ENCODE measurements at regions not wholly inside any gene's neighbourhood (a gene's known extent, or its start where the extent isn't known, plus 50 kb on each side); places are given as distances from the start of the nearest gene placed in this dataset.

DNA sequence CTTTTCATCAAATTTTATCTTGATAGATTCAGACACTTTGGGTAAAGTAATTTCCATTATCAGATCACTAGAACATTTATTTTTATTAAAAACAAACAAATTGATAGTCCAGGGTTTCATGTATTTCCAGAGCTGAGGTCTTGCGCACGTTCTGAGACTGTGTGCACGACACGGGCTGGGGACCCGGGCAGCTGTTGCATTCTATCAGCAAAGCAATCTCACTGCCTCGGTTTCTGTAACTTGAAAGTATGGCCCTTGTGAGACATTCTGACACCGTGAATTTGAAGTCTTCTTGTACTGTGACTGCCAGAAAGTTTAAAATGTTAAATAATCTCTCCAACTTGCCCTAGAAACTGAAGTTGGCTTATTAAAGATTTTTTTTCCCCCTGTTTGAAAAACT is 746.9 kb upstream of the ADGRL2 start:
- H3K4me1 Mint-ChIP-seq (ENCODE audit: low read depth, unreplicated experiment) = no peaks in the 10 kb centered on the region
- intact Hi-C loops (cut with micrococcal nuclease; ENCODE audit: unreplicated experiment) = no loop called here
- no peaks in the 10 kb centered on the region for H3K27me3 Mint-ChIP-seq (ENCODE audit: insufficient read depth, unreplicated experiment)
- Histone ChIP-seq H3K4me3 (ENCODE audit: low read depth, low read length) (no peak overlapping the region), H3K27me3 (replicated peaks; ENCODE audit: control insufficient read depth, insufficient read depth, low read length) (no peaks in the 10 kb centered on the region), H3K4me1 (no peaks in the 10 kb centered on the region), H3K9me3 (no peaks in the 10 kb centered on the region), H3K36me3 (ENCODE audit: control insufficient read depth, insufficient read depth, low read length) (no peaks in the 10 kb centered on the region)
- H3K4me3 Mint-ChIP-seq (ENCODE audit: unreplicated experiment) = no peak overlapping the region
- BruUV-seq (replicated peaks) = no TSS peak
- no peaks in the 10 kb centered on the region for H3K36me3 Mint-ChIP-seq (ENCODE audit: insufficient read depth, unreplicated experiment)
- H3K27ac Mint-ChIP-seq (ENCODE audit: unreplicated experiment) = no peak overlapping the region
- no peaks in the 10 kb centered on the region for H3K9me3 Mint-ChIP-seq (ENCODE audit: unreplicated experiment)
- no peak for TF ChIP-seq CTCF (IDR thresholded peaks at IDR 0.05; ENCODE audit: insufficient read depth in 1 of 2, low read depth in 1 of 2, low read length in 1 of 2, severe bottlenecking in 1 of 2, unreplicated experiment in 1 of 2)
- POLR2A ChIA-PET = no interaction called here
- CTCF ChIA-PET = no interaction called here
- DNase-seq = no peak

DNA sequence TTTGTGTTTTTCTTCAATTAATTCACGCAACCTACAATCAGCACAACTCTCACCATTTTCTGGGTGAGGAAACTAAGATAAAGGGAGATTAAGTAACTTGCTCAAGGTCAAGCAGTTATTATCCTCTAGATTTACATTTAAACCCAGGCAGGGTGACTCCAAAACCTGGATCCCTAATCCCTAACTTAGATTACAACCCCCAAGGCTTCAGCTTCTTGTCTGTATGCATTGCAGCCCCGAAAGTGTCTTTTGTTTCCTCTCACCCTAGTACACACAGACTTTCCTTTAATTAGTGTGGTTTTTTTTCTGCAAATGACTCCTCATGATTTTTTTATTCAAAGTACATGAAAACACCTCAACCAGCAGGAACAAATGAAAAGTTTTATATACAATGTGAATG is 748.6 kb upstream of the ADGRL2 start:
- Mint-ChIP-seq H3K27me3 (ENCODE audit: insufficient read depth, unreplicated experiment) (no peaks in the 10 kb centered on the region), H3K27ac (ENCODE audit: unreplicated experiment) (no peak overlapping the region), H3K4me1 (ENCODE audit: low read depth, unreplicated experiment) (no peaks in the 10 kb centered on the region), H3K36me3 (ENCODE audit: insufficient read depth, unreplicated experiment) (no peaks in the 10 kb centered on the region), H3K4me3 (ENCODE audit: unreplicated experiment) (no peak overlapping the region), H3K9me3 (ENCODE audit: unreplicated experiment) (no peaks in the 10 kb centered on the region)
- intact Hi-C loops (cut with micrococcal nuclease; ENCODE audit: unreplicated experiment) = no loop called here
- no peaks in the 10 kb centered on the region for H3K27me3 ChIP-seq (replicated peaks; ENCODE audit: control insufficient read depth, insufficient read depth, low read length)
- ChIA-PET POLR2A (no interaction called here), CTCF (no interaction called here)
- no TSS peak for BruUV-seq (replicated peaks)
- no peak overlapping the region for H3K4me3 ChIP-seq (ENCODE audit: low read depth, low read length)
- H3K9me3 ChIP-seq = no peaks in the 10 kb centered on the region
- no peak for TF ChIP-seq CTCF (IDR thresholded peaks at IDR 0.05; ENCODE audit: insufficient read depth in 1 of 2, low read depth in 1 of 2, low read length in 1 of 2, severe bottlenecking in 1 of 2, unreplicated experiment in 1 of 2)
- H3K36me3 ChIP-seq (ENCODE audit: control insufficient read depth, insufficient read depth, low read length) = no peaks in the 10 kb centered on the region
- H3K4me1 ChIP-seq = no peaks in the 10 kb centered on the region
- DNase-seq = no peak

DNA sequence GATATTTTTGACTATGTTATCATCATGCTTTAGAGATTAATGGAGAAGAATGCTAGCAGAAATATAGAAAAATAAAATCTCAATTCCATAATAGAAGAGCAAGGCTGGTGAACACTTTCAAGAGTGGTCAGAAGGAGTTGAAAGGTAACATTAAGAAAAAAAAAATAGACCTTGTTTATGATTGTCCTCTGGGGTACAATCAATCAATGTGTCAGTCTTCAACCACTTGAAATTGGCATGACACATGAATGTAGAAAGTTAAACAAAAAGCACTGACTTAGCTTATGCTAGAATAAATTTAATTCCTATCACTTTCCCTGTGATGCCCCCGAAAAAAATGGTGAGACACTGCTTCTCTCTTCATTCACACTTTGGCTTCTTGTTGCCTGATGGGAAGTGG is 750.3 kb upstream of the ADGRL2 start:
- CTCF ChIA-PET = no interaction called here
- intact Hi-C loops (cut with micrococcal nuclease; ENCODE audit: unreplicated experiment) = no loop called here

More for the DNA sequence above, 750.3 kb upstream of the ADGRL2 start:
- Mint-ChIP-seq H3K4me1 (ENCODE audit: low read depth, unreplicated experiment) (no peaks in the 10 kb centered on the region), H3K27ac (ENCODE audit: unreplicated experiment) (no peak overlapping the region), H3K4me3 (ENCODE audit: unreplicated experiment) (no peak overlapping the region), H3K27me3 (ENCODE audit: insufficient read depth, unreplicated experiment) (no peaks in the 10 kb centered on the region), H3K36me3 (ENCODE audit: insufficient read depth, unreplicated experiment) (no peaks in the 10 kb centered on the region), H3K9me3 (ENCODE audit: unreplicated experiment) (no peaks in the 10 kb centered on the region)
- no peak for TF ChIP-seq CTCF (IDR thresholded peaks at IDR 0.05; ENCODE audit: insufficient read depth in 1 of 2, low read depth in 1 of 2, low read length in 1 of 2, severe bottlenecking in 1 of 2, unreplicated experiment in 1 of 2)
- no peaks in the 10 kb centered on the region for H3K9me3 ChIP-seq
- H3K4me3 ChIP-seq (ENCODE audit: low read depth, low read length) = no peak overlapping the region
- H3K27me3 ChIP-seq (replicated peaks; ENCODE audit: control insufficient read depth, insufficient read depth, low read length) = no peaks in the 10 kb centered on the region
- BruUV-seq (replicated peaks) = no TSS peak
- POLR2A ChIA-PET = no interaction called here
- H3K4me1 ChIP-seq = no peaks in the 10 kb centered on the region
- H3K36me3 ChIP-seq (ENCODE audit: control insufficient read depth, insufficient read depth, low read length) = no peaks in the 10 kb centered on the region
- DNase-seq = no peak

All from Caco-2 (cell line).